ENCODE measurements at regions not wholly inside any gene's neighbourhood (a gene's known extent, or its start where the extent isn't known, plus 50 kb on each side); places are given as distances from the start of the nearest gene placed in this dataset.
A peak's percentile ranks its signal among the peaks of the same experiment; 100 is the strongest.

GRCh38 chr4:129422277-129422676 is 326.3 kb downstream of the C4orf33 start:
- DNase-seq = no peak

- DNase-seq = no peak
Observed at GRCh38 chr4:129428454-129428853, 332.5 kb downstream of the C4orf33 start.

- no peak for DNase-seq
Observed at GRCh38 chr4:129429581-129430320, 333.8 kb downstream of the C4orf33 start.

GRCh38 chr4:129437347-129437746 is 341.4 kb downstream of the C4orf33 start:
- DNase-seq = no peak

GRCh38 chr4:129438456-129438981 is 342.6 kb downstream of the C4orf33 start:
- DNase-seq = no peak

- no peak for DNase-seq
Observed at GRCh38 chr4:129446074-129446473, 350.1 kb downstream of the C4orf33 start.

- DNase-seq = no peak
Observed at GRCh38 chr4:129453524-129454200, 357.7 kb downstream of the C4orf33 start.

GRCh38 chr4:129455482-129455881 is 359.5 kb downstream of the C4orf33 start:
- DNase-seq = no peak

GRCh38 chr4:129468624-129469023 is 372.7 kb downstream of the C4orf33 start:
- no peak for DNase-seq

- DNase-seq = no peak
Observed at GRCh38 chr4:129474698-129475097, 378.7 kb downstream of the C4orf33 start.

- DNase-seq = no peak
Observed at GRCh38 chr4:129481107-129481506, 385.2 kb downstream of the C4orf33 start.

- DNase-seq = no peak
Observed at GRCh38 chr4:129488427-129488826, 392.5 kb downstream of the C4orf33 start.

- DNase-seq = no peak
Observed at GRCh38 chr4:129490516-129490915, 394.6 kb downstream of the C4orf33 start.

GRCh38 chr4:129498626-129499025 is 402.7 kb downstream of the C4orf33 start:
- DNase-seq = no peak

GRCh38 chr4:129514852-129515251 is 418.9 kb downstream of the C4orf33 start:
- no peak for DNase-seq

GRCh38 chr4:129515356-129515755 is 419.4 kb downstream of the C4orf33 start:
- DNase-seq = no peak

- DNase-seq = peak; percentile 35
Observed at GRCh38 chr4:129526812-129527211, 430.9 kb downstream of the C4orf33 start.

- no peak for DNase-seq
Observed at GRCh38 chr4:129531253-129531652, 435.3 kb downstream of the C4orf33 start.

- DNase-seq = peak; percentile 84
Observed at GRCh38 chr4:129532573-129532972, 436.6 kb downstream of the C4orf33 start.

GRCh38 chr4:129543299-129543698 is 447.3 kb downstream of the C4orf33 start:
- DNase-seq = no peak

- peak; percentile 46 for DNase-seq
Observed at GRCh38 chr4:129545599-129546278, 449.8 kb downstream of the C4orf33 start.

- no peak for DNase-seq
Observed at GRCh38 chr4:129546531-129546930, 450.6 kb downstream of the C4orf33 start.

- DNase-seq = no peak
Observed at GRCh38 chr4:129550281-129550785, 454.4 kb downstream of the C4orf33 start.

All from GF-D8 (cell line).